ENCODE measurements at regions not wholly inside any gene's neighbourhood (a gene's known extent, or its start where the extent isn't known, plus 50 kb on each side); places are given as distances from the start of the nearest gene placed in this dataset.

GRCh38 chr3:177928172-177928873, 607.9 kb upstream of the KCNMB2 start:
- TF ChIP-seq RAD21 (IDR thresholded peaks at IDR 0.05) (no peak), CTCF (IDR thresholded peaks at IDR 0.05; ENCODE audit: low read depth, low read length, missing input control) (no peak), REST (IDR thresholded peaks at IDR 0.05) (no peak), ZBTB33 (IDR thresholded peaks at IDR 0.05) (no peak)
